ENCODE measurements at regions not wholly inside any gene's neighbourhood (a gene's known extent, or its start where the extent isn't known, plus 50 kb on each side); places are given as distances from the start of the nearest gene placed in this dataset.

DNA sequence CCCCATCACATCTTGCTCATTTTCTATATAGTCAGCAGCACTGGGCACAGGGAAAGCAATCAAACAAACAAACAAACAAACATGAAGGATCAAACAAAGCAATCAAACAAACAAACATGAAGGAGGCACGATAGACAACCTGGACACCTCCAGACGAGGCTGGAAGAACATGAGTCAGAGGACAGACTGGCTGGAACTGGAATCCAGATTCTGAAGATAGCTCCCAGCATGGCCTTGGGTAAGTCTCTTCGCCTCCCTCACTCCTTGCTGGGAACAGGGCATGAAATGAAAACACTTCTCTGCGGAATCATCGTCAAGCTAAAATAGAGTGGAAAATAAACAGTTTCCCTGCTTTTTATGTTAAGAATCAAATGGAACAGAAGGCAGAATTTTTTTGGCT is 984.8 kb downstream of the VRK1 start:
- no peaks in the 10 kb centered on the region for H3K36me3 ChIP-seq (ENCODE audit: control insufficient read depth, insufficient read depth, low read length)
- H3K9me3 ChIP-seq (ENCODE audit: control insufficient read depth, low read length): no peaks in the 10 kb centered on the region
- H3K4me3 ChIP-seq (ENCODE audit: low read depth, low read length): no peak overlapping the region
- TF ChIP-seq, protein P1, sequence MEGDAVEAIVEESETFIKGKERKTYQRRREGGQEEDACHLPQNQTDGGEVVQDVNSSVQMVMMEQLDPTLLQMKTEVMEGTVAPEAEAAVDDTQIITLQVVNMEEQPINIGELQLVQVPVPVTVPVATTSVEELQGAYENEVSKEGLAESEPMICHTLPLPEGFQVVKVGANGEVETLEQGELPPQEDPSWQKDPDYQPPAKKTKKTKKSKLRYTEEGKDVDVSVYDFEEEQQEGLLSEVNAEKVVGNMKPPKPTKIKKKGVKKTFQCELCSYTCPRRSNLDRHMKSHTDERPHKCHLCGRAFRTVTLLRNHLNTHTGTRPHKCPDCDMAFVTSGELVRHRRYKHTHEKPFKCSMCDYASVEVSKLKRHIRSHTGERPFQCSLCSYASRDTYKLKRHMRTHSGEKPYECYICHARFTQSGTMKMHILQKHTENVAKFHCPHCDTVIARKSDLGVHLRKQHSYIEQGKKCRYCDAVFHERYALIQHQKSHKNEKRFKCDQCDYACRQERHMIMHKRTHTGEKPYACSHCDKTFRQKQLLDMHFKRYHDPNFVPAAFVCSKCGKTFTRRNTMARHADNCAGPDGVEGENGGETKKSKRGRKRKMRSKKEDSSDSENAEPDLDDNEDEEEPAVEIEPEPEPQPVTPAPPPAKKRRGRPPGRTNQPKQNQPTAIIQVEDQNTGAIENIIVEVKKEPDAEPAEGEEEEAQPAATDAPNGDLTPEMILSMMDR (IDR thresholded peaks at IDR 0.05): no peak
- H3K79me2 ChIP-seq: no peaks in the 10 kb centered on the region
- no peak overlapping the region for H2AFZ ChIP-seq
- H3K27ac ChIP-seq: no peak overlapping the region
- no peaks in the 10 kb centered on the region for H3K27me3 ChIP-seq (ENCODE audit: control insufficient read depth, insufficient read depth, low read length)
- no peak overlapping the region for H3K9ac ChIP-seq
- H3K4me2 ChIP-seq (ENCODE audit: low read length): no peak overlapping the region
- H3K4me1 ChIP-seq: no peaks in the 10 kb centered on the region

DNA sequence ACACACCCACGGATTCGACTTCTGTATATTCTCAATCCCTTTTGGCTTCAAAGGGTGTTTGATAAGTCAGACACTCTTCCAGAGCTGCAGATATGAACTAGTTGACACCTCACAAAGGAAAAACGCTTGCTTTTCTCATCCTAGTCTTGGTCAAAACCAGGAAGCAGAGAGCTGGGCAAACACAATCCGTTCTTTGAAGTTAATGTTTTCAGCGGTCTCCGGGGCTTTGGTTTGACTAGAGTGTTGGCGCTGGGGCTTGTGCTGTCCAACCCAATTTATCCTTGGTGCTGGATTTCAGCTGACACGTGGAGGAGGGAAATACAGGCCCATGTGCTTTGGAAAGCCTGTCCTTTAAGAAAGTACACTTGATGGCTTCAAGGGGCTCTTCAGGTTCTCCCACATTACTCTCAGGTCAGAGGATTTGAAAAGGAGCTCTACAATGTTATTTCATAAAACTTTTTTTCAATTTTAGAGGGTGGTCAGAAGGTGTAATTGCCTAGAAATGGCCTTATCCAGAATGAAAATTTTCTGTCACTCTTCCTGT is 985.8 kb downstream of the VRK1 start:
- no peak overlapping the region for H3K4me3 ChIP-seq (ENCODE audit: low read depth, low read length)
- H3K9me3 ChIP-seq (ENCODE audit: control insufficient read depth, low read length): no peaks in the 10 kb centered on the region
- H3K27me3 ChIP-seq (ENCODE audit: control insufficient read depth, insufficient read depth, low read length): no peaks in the 10 kb centered on the region
- H3K36me3 ChIP-seq (ENCODE audit: control insufficient read depth, insufficient read depth, low read length): no peaks in the 10 kb centered on the region
- TF ChIP-seq, protein P1 (IDR thresholded peaks at IDR 0.05): no peak
- H3K9ac ChIP-seq: no peak overlapping the region
- no peak overlapping the region for H3K4me2 ChIP-seq (ENCODE audit: low read length)
- H3K4me1 ChIP-seq: no peaks in the 10 kb centered on the region
- no peaks in the 10 kb centered on the region for H3K79me2 ChIP-seq
- no peak overlapping the region for H3K27ac ChIP-seq
- H2AFZ ChIP-seq: no peak overlapping the region

DNA sequence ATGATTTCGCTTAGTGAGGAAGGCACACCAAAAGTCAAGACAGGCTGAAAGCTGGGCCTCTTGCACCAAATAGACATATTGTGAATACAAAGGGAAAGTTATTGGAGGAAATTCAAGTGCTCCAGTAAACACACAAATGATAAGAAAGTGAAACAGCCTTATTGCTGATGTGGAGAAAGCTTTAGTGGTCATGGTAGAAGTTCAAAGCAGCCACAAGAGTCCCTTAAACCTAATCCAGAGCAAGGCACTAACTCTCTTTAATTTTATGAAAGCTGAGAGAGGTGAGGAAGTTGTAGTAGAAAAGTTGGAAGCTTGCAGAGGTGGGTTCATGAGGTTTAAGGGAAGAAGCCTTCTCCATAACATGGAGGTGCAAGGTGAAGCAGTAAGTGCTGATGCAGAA is 988.3 kb downstream of the VRK1 start:
- no peak overlapping the region for H3K4me3 ChIP-seq (ENCODE audit: low read depth, low read length)
- no peaks in the 10 kb centered on the region for H3K27me3 ChIP-seq (ENCODE audit: control insufficient read depth, insufficient read depth, low read length)
- no peak overlapping the region for H3K4me2 ChIP-seq (ENCODE audit: low read length)
- H3K79me2 ChIP-seq: no peaks in the 10 kb centered on the region
- TF ChIP-seq, protein P1 (IDR thresholded peaks at IDR 0.05): no peak
- H3K9ac ChIP-seq: no peak overlapping the region
- H3K9me3 ChIP-seq (ENCODE audit: control insufficient read depth, low read length): no peaks in the 10 kb centered on the region
- H3K36me3 ChIP-seq (ENCODE audit: control insufficient read depth, insufficient read depth, low read length): no peaks in the 10 kb centered on the region
- H2AFZ ChIP-seq: no peak overlapping the region
- H3K27ac ChIP-seq: no peak overlapping the region
- H3K4me1 ChIP-seq: no peaks in the 10 kb centered on the region

DNA sequence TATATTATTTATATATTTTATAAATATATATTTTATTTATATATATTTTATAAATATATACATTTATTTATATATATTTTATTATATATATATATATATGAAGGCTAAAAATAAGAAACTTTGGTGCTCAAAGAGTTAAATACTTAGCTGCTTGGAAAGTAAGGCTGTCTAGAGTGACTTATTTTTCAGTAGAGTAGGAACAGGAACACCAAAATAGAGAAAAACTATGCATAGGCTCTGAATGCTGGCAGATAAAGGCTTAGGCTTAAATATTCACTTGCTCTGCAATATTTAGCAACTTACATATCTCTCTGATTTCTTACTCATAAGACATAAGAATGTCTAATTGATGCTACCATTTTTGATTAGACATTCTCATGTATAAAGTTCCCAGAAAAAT is 991.2 kb downstream of the VRK1 start:
- no peak overlapping the region for H3K4me3 ChIP-seq (ENCODE audit: low read depth, low read length)
- no peak overlapping the region for H3K9ac ChIP-seq
- H3K4me1 ChIP-seq: no peaks in the 10 kb centered on the region
- H3K4me2 ChIP-seq (ENCODE audit: low read length): no peak overlapping the region
- H3K9me3 ChIP-seq (ENCODE audit: control insufficient read depth, low read length): no peaks in the 10 kb centered on the region
- no peaks in the 10 kb centered on the region for H3K27me3 ChIP-seq (ENCODE audit: control insufficient read depth, insufficient read depth, low read length)
- TF ChIP-seq, protein P1 (IDR thresholded peaks at IDR 0.05): no peak
- no peak overlapping the region for H3K27ac ChIP-seq
- H3K79me2 ChIP-seq: no peaks in the 10 kb centered on the region
- no peak overlapping the region for H2AFZ ChIP-seq
- H3K36me3 ChIP-seq (ENCODE audit: control insufficient read depth, insufficient read depth, low read length): no peaks in the 10 kb centered on the region

DNA sequence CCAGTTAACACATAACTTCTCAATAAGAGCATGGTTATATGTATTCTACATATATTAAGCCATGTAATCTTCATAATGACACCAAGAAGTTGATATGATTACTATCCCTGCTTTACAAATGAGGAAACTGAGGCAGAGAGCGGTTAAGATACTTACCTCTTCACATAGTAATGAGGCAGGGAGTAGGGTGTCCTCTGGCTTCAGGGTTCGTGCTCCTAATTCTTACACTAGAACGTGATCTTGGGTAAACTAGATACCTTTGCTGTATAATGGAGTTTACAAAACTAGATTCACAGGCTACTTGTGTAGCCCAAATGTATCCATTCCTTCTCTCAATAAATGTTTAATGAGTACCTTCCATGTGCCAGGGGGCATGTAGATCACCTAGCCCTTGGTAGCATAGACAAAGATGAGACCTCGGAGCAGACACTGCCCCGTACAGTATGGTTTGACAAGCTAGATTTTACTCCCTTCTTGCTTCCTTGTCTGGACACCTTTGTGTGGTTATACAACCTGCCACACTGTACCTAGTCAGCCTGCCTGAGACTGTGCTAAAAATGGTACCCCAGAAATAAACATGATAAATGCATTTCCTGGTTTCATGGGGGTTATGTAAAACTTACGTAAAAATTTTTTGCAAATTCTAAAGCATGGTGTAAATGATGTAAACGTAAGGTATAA is 991.8 kb downstream of the VRK1 start:
- Histone ChIP-seq H3K36me3 (ENCODE audit: control insufficient read depth, insufficient read depth, low read length) (no peaks in the 10 kb centered on the region), H3K9ac (no peak overlapping the region), H3K9me3 (ENCODE audit: control insufficient read depth, low read length) (no peaks in the 10 kb centered on the region), H3K4me1 (no peaks in the 10 kb centered on the region), H3K27me3 (ENCODE audit: control insufficient read depth, insufficient read depth, low read length) (no peaks in the 10 kb centered on the region), H3K27ac (no peak overlapping the region), H2AFZ (no peak overlapping the region), H3K79me2 (no peaks in the 10 kb centered on the region), H3K4me3 (ENCODE audit: low read depth, low read length) (no peak overlapping the region), H3K4me2 (ENCODE audit: low read length) (no peak overlapping the region)
- TF ChIP-seq, protein P1 (IDR thresholded peaks at IDR 0.05): no peak
